ENCODE measurements at regions not wholly inside any gene's neighbourhood (a gene's known extent, or its start where the extent isn't known, plus 50 kb on each side); places are given as distances from the start of the nearest gene placed in this dataset.

- H3F3A ChIP-seq (ENCODE audit: control insufficient read depth, insufficient read depth), result no peaks in the 10 kb centered on the region
- no peak overlapping the region for H3K4me3 ChIP-seq (ENCODE audit: low read length)
- no peaks in the 10 kb centered on the region for H3K4me1 ChIP-seq (ENCODE audit: control insufficient read depth, low read length)
- no peaks in the 10 kb centered on the region for H3K36me3 ChIP-seq (ENCODE audit: control insufficient read depth, low read length)
- no peaks in the 10 kb centered on the region for H4K20me1 ChIP-seq (ENCODE audit: control insufficient read depth, insufficient read depth, low read depth, low read length)
- TF ChIP-seq EZH2phosphoT487 (IDR thresholded peaks at IDR 0.05; ENCODE audit: borderline replicate concordance, low read length) (no peak), CTCF (IDR thresholded peaks at IDR 0.05; ENCODE audit: low read depth, low read length, poor library complexity, severe bottlenecking) (no peak)
- H3K4me2 ChIP-seq (ENCODE audit: low read length), result no peak overlapping the region
- H3K9me2 ChIP-seq (replicated peaks; ENCODE audit: control insufficient read depth, low read length), result no peaks in the 10 kb centered on the region
- no peak overlapping the region for H3K27ac ChIP-seq (ENCODE audit: low read depth, low read length)
- H3K79me2 ChIP-seq (ENCODE audit: control insufficient read depth, low read length), result no peaks in the 10 kb centered on the region
- H3K27me3 ChIP-seq (ENCODE audit: control insufficient read depth, low read length), result no peaks in the 10 kb centered on the region
- H3K9me3 ChIP-seq (ENCODE audit: control insufficient read depth, insufficient read depth, low read length), result no peaks in the 10 kb centered on the region
Observed at GRCh38 chr3:132378-132777, 64.2 kb upstream of the CHL1 start.

- Histone ChIP-seq H3F3A (ENCODE audit: control insufficient read depth, insufficient read depth) (no peaks in the 10 kb centered on the region), H3K27me3 (ENCODE audit: control insufficient read depth, low read length) (no peaks in the 10 kb centered on the region), H3K4me1 (ENCODE audit: control insufficient read depth, low read length) (no peaks in the 10 kb centered on the region), H3K9me2 (replicated peaks; ENCODE audit: control insufficient read depth, low read length) (no peaks in the 10 kb centered on the region), H3K27ac (ENCODE audit: low read depth, low read length) (no peak overlapping the region), H3K9me3 (ENCODE audit: control insufficient read depth, insufficient read depth, low read length) (no peaks in the 10 kb centered on the region), H4K20me1 (ENCODE audit: control insufficient read depth, insufficient read depth, low read depth, low read length) (no peaks in the 10 kb centered on the region), H3K4me2 (ENCODE audit: low read length) (no peak overlapping the region), H3K36me3 (ENCODE audit: control insufficient read depth, low read length) (no peaks in the 10 kb centered on the region), H3K79me2 (ENCODE audit: control insufficient read depth, low read length) (no peaks in the 10 kb centered on the region), H3K4me3 (ENCODE audit: low read length) (no peak overlapping the region)
- TF ChIP-seq EZH2phosphoT487 (IDR thresholded peaks at IDR 0.05; ENCODE audit: borderline replicate concordance, low read length), result no peak
- TF ChIP-seq CTCF (IDR thresholded peaks at IDR 0.05; ENCODE audit: low read depth, low read length, poor library complexity, severe bottlenecking), result no peak
Observed at GRCh38 chr3:132904-133303, 63.7 kb upstream of the CHL1 start.

GRCh38 chr3:140748-141330 is 55.7 kb upstream of the CHL1 start:
- Histone ChIP-seq H3K27me3 (ENCODE audit: control insufficient read depth, low read length) (no peaks in the 10 kb centered on the region), H3K9me2 (replicated peaks; ENCODE audit: control insufficient read depth, low read length) (no peaks in the 10 kb centered on the region), H3F3A (ENCODE audit: control insufficient read depth, insufficient read depth) (no peaks in the 10 kb centered on the region), H3K79me2 (ENCODE audit: control insufficient read depth, low read length) (no peaks in the 10 kb centered on the region), H3K4me2 (ENCODE audit: low read length) (no peak overlapping the region), H3K4me1 (ENCODE audit: control insufficient read depth, low read length) (no peaks in the 10 kb centered on the region), H3K27ac (ENCODE audit: low read depth, low read length) (no peak overlapping the region), H3K9me3 (ENCODE audit: control insufficient read depth, insufficient read depth, low read length) (no peaks in the 10 kb centered on the region), H3K4me3 (ENCODE audit: low read length) (no peak overlapping the region), H3K36me3 (ENCODE audit: control insufficient read depth, low read length) (no peaks in the 10 kb centered on the region), H4K20me1 (ENCODE audit: control insufficient read depth, insufficient read depth, low read depth, low read length) (no peaks in the 10 kb centered on the region)
- TF ChIP-seq EZH2phosphoT487 (IDR thresholded peaks at IDR 0.05; ENCODE audit: borderline replicate concordance, low read length) (no peak), CTCF (IDR thresholded peaks at IDR 0.05; ENCODE audit: low read depth, low read length, poor library complexity, severe bottlenecking) (no peak)
